Astrocyte of the spinal cord (primary cell): ENCODE measurements at regions not wholly inside any gene's neighbourhood (a gene's known extent, or its start where the extent isn't known, plus 50 kb on each side); places are given as distances from the start of the nearest gene placed in this dataset.

Source experiments
- DNase-seq: peaks from one replicate; pipeline ENCODE4 v3.0.0; 2011; ENCODE audit warnings: low read depth, low spot score
- H3K4me3 ChIP-seq: 2 replicates; pipeline ENCODE4 v1.5.1; 2011; ENCODE audit warnings: low read depth, mild to moderate bottlenecking, low read length, moderate library complexity
- in situ Hi-C: cut with HindIII; loops from 2 replicates; pipeline ENCODE4 v1.10.0; 2017; ENCODE audit warnings: low sequenced_read_pairs
- TF ChIP-seq, protein P1 (sequence below): IDR thresholded peaks from 2 replicates; pipeline ENCODE4 v1.5.1; 2012; ENCODE audit warnings: low read depth, mild to moderate bottlenecking, low read length, inconsistent platforms

DNA sequence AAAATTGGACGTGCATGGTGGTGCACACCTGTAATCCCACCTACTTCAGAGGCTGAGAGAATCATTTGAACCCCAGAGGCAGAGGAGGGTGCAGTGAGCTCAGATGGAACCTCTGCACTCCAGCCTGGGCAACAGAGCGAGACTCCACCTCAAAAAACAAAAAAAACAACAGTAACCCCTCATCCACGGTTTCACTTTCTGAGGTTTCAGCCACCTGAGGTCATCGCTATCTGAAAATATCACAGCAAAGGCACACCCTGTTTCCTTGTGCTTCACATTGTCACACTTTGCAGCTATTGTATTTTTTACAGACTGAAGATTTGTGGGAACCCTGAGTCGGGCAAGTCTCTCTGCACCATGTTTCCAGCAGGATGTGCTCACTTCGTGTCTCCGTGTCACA, 54.1 kb upstream of the FOXQ1 start:
- no peak overlapping the region for H3K4me3 ChIP-seq
- no peak for DNase-seq
- TF ChIP-seq, protein P1, sequence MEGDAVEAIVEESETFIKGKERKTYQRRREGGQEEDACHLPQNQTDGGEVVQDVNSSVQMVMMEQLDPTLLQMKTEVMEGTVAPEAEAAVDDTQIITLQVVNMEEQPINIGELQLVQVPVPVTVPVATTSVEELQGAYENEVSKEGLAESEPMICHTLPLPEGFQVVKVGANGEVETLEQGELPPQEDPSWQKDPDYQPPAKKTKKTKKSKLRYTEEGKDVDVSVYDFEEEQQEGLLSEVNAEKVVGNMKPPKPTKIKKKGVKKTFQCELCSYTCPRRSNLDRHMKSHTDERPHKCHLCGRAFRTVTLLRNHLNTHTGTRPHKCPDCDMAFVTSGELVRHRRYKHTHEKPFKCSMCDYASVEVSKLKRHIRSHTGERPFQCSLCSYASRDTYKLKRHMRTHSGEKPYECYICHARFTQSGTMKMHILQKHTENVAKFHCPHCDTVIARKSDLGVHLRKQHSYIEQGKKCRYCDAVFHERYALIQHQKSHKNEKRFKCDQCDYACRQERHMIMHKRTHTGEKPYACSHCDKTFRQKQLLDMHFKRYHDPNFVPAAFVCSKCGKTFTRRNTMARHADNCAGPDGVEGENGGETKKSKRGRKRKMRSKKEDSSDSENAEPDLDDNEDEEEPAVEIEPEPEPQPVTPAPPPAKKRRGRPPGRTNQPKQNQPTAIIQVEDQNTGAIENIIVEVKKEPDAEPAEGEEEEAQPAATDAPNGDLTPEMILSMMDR = no peak
- in situ Hi-C loops = no loop called here

DNA sequence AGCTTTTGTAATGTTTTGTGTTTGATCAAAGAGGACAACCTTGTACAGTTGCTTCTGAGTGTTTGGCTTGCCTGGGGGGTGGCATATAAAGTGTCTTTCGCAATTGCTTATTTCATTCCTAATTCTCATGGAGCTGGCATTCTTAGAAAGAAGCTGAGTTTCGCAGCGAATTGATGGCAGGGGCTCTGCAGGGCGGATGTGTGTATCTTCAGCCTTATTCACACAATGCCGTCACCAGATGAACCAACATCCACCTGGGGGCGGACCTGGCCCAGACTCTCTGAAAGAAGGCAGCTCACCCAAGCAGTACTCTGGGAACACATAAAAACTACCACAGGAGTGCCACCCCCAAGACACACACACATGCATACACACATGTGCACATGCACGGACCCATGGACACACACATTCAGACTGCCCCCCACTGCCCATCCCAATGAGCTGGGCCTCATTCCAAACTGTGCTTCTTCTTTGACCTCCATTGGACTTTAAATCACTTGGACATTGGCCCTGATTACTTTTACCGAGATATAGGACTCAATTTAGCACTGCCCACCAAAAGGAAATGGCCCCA, 55.4 kb upstream of the FOXQ1 start:
- no peak for DNase-seq
- in situ Hi-C loops = no loop called here
- TF ChIP-seq, protein P1 = no peak
- H3K4me3 ChIP-seq = no peak overlapping the region

DNA sequence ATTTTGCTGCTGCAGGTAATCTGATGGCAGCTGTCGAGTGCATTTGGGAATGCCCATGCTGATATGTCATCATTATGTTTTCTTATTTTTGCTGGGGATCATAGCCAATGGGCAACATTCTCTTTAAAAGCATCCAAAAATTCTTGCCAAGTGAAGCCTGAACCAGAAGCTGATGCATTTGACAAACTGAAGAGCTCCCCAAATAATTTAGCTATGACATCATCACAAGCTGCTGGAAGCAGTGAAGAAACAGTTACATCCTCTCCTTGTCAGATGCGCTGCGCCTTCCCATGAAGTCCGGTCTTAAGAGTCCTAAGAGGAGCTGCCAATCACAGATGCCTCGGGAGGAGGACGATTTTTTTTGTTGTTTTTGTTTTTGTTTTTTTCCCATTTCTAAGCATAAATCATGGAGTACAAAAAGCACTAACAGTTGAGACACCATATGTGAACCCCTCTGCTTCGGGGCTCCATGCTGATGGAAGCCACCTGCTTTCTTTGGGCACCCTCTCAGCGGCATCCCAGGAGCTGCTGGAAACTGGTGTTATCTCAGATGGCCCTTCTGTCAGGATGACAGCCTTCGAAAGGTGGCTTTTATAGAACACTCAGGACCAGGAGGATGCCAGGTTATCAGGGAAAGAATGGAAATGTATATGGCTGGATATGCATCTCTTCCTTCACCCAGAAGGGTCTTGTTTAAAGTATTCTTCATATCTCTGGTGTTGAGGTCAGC, 56.1 kb upstream of the FOXQ1 start:
- TF ChIP-seq, protein P1 = no peak
- no peak for DNase-seq
- H3K4me3 ChIP-seq = no peak overlapping the region
- in situ Hi-C loops = no loop called here

DNA sequence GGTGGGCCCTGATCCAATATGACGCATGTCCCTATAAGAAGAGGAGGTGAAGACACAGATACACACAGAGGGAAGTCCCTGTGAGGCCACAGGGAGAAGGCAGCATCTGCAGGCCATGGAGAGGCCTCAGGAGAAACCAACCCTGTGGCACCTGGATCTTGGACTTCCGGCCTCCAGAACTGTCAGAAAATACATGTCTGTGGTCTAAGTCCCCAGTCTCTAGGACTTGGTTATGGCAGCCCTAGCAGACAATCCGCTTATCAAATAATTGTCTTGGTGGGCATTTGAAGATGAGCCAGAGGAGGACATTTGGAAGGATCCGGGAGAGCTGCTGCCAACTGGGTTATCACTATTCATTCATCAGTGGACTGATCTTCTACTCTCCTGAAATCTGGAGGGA, 57.6 kb upstream of the FOXQ1 start:
- H3K4me3 ChIP-seq = no peak overlapping the region
- in situ Hi-C loops = no loop called here
- DNase-seq = no peak
- TF ChIP-seq, protein P1 = no peak

DNA sequence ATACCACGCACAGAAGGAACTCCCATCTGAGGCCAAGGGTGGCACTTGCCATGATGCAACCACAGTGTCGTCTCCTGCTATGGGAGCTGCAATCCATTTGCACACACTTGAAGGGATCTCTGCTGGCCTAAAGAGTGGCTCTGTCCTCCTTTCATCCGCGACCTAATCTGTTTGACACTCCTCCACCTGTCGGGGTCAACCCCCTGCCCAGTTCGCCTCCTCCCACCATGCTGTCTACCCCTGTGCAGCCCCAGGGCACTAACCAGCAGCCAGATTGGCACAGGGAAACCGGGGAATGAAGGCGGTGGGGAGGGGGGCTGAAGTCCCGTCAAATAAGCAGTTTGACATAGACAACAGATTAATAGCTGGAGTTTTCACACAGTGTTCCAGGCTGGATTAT, 58.1 kb upstream of the FOXQ1 start:
- in situ Hi-C loops = no loop called here
- DNase-seq = no peak
- no peak overlapping the region for H3K4me3 ChIP-seq
- TF ChIP-seq, protein P1 = no peak

DNA sequence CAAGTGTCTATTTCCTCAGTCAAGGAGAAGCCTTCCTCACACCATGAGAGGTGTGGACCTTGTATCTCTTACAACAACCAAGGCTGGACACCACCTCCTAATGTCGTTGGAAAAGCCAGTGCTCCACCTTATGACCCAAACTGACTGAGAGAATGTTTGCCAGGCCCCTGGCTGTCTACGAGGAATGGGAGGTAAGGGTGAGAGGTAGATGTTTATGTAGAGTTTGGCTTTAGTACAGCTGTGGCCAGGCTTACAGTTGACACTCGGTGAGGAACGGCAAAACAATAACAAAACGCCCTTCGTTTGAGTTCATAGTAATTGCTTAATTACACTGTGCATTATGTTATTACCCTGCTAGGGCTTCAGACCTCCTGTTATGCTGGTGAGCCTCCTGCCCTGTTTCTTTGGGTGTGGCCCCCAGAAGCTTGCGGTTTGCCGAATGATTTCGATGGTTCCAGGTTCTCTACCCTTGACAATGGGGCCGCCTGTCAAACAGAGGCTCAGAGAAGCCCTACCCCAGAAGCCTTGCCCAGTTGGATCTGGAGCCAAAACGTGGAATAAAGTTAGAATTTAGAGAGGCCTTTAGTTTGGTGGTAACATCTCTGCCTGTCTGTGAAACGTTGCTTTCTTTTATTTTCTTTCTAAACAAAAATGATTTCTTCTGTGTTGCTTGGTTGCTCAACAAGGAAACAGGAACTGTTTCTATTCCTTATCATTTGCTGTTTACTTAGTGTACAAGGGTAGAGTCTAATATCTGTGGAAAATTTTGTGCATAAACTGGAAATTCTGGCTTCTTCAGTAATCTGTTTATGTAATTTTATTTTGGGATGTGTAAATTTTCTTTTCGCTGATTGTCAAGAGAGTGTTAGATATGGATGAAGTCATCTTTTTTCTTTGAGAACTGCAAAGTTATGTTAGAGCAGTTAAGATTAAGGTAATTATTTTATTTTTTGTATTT, 60.4 kb upstream of the FOXQ1 start:
- in situ Hi-C loops = no loop called here
- no peak overlapping the region for H3K4me3 ChIP-seq
- TF ChIP-seq, protein P1 = no peak
- no peak for DNase-seq
